CD14-positive monocyte (primary cell): ENCODE measurements at regions not wholly inside any gene's neighbourhood (a gene's known extent, or its start where the extent isn't known, plus 50 kb on each side); places are given as distances from the start of the nearest gene placed in this dataset.

Experiments
- DNase-seq, 3 donors: peaks; one replicate each; pipeline ENCODE4 v3.0.0-alpha.2; 2011 to 2022
- H2AFZ ChIP-seq: 2 replicates; pipeline ENCODE4 v1.6.0; 2012; ENCODE audit warnings: mild to moderate bottlenecking, low read depth, low read length, inconsistent platforms; ENCODE audit not compliant: insufficient read depth, poor library complexity, severe bottlenecking
- H3K27ac ChIP-seq, 2 donors: 1 replicate in 1 of 2; 2 replicates in 1 of 2; pipeline ENCODE4 v1.5.1; 2012 to 2013; ENCODE audit warnings: low read length in 2 of 2, control low read depth in 1 of 2, inconsistent platforms in 1 of 2, low read depth in 1 of 2, mild to moderate bottlenecking in 1 of 2
- H3K27me3 ChIP-seq, 2 donors: one replicate each; pipeline versions ENCODE4 v1.6.0 to v1.6.1; 2011 to 2013; ENCODE audit warnings: low read length in 2 of 2; ENCODE audit not compliant: control insufficient read depth in 2 of 2, insufficient read depth in 2 of 2
- H3K36me3 ChIP-seq, 2 donors: replicated peaks in 1 of 2; 1 replicate in 1 of 2; 2 replicates in 1 of 2; pipeline versions ENCODE4 v1.5.1 to v1.6.1; 2012 to 2013; ENCODE audit warnings: low read length in 2 of 2, control low read depth in 1 of 2, inconsistent platforms in 1 of 2, mild to moderate bottlenecking in 1 of 2; ENCODE audit not compliant: insufficient read depth in 2 of 2, control insufficient read depth in 1 of 2
- H3K4me1 ChIP-seq, 2 donors: 1 replicate in 1 of 2; 2 replicates in 1 of 2; pipeline versions ENCODE4 v1.5.1 to v1.6.1; 2012 to 2013; ENCODE audit warnings: low read length in 2 of 2, control low read depth in 1 of 2, inconsistent platforms in 1 of 2, mild to moderate bottlenecking in 1 of 2, moderate library complexity in 1 of 2; ENCODE audit not compliant: insufficient read depth in 2 of 2, control insufficient read depth in 1 of 2
- H3K4me2 ChIP-seq: replicated peaks from 2 replicates; pipeline ENCODE3; 2012; ENCODE audit warnings: low read length, moderate library complexity, mild to moderate bottlenecking; ENCODE audit not compliant: poor library complexity, severe bottlenecking; ENCODE audit errors: extremely low read depth
- H3K4me3 ChIP-seq, 3 experiments: fragments of 200-600 bp in 1 of 3; sonication (generic) in 1 of 3; replicated peaks in 1 of 3; 1 replicate in 2 of 3; 2 replicates in 1 of 3; pipeline ENCODE4 v1.5.1; 2011 to 2013; ENCODE audit warnings: low read length in 3 of 3, mild to moderate bottlenecking in 3 of 3, control low read depth in 2 of 3, low read depth in 2 of 3, inconsistent platforms in 1 of 3, moderate library complexity in 1 of 3
- H3K79me2 ChIP-seq: 2 replicates; pipeline ENCODE4 v1.6.0; 2012; ENCODE audit warnings: mild to moderate bottlenecking, control low read depth, inconsistent platforms, low read length, moderate library complexity; ENCODE audit not compliant: insufficient read depth
- H3K9ac ChIP-seq: 2 replicates; pipeline ENCODE4 v1.6.0; 2017; ENCODE audit warnings: low read length, mild to moderate bottlenecking; ENCODE audit not compliant: insufficient read depth, poor library complexity, severe bottlenecking
- H3K9me3 ChIP-seq, 2 donors: replicated peaks in 1 of 2; 1 replicate in 1 of 2; 2 replicates in 1 of 2; pipeline versions ENCODE4 v1.5.1 to v1.6.1; 2012 to 2013; ENCODE audit warnings: low read length in 2 of 2, control low read depth in 1 of 2; ENCODE audit not compliant: control insufficient read depth in 1 of 2, insufficient read depth in 1 of 2
- H4K20me1 ChIP-seq: 2 replicates; pipeline ENCODE4 v1.6.0; 2012; ENCODE audit warnings: mild to moderate bottlenecking, low read length, control low read depth, moderate library complexity; ENCODE audit not compliant: insufficient read depth
- H3K27ac Mint-ChIP-seq, 7 donors: one replicate each; pipeline ENCODE4 v1.8.0; 2020; ENCODE audit warnings: mild to moderate bottlenecking in 7 of 7, mixed read lengths in 7 of 7, moderate library complexity in 6 of 7, inconsistent platforms in 2 of 7
- H3K27me3 Mint-ChIP-seq, 3 donors: one replicate each; pipeline ENCODE4 v1.8.0; 2021 to 2022; ENCODE audit warnings: low read depth in 3 of 3, mild to moderate bottlenecking in 3 of 3, mixed read lengths in 3 of 3, moderate library complexity in 3 of 3, inconsistent platforms in 1 of 3
- H3K36me3 Mint-ChIP-seq, 2 donors: one replicate each; pipeline ENCODE4 v1.8.0; 2020; ENCODE audit warnings: mixed read lengths in 2 of 2, inconsistent platforms in 1 of 2, mild to moderate bottlenecking in 1 of 2
- H3K4me1 Mint-ChIP-seq: one replicate; pipeline ENCODE4 v1.8.0; 2020; ENCODE audit warnings: mild to moderate bottlenecking, mixed read lengths
- H3K4me3 Mint-ChIP-seq, 2 donors: one replicate each; pipeline ENCODE4 v1.8.0; 2020; ENCODE audit warnings: mild to moderate bottlenecking in 2 of 2, mixed read lengths in 2 of 2, moderate library complexity in 1 of 2
- H3K9me3 Mint-ChIP-seq, 7 donors: one replicate each; pipeline ENCODE4 v1.8.0; 2020 to 2022; ENCODE audit warnings: mixed read lengths in 7 of 7, mild to moderate bottlenecking in 6 of 7, moderate library complexity in 6 of 7, inconsistent platforms in 2 of 7
- CTCF ChIP-seq: fragments of 200-600 bp; IDR thresholded peaks from one replicate; pipeline ENCODE4 v1.8.0; 2022; ENCODE audit warnings: antibody characterized with exemption, mild to moderate bottlenecking
- WGBS: methylation state at CpG from one replicate; pipeline ENCODE4 v1.1.5; 2013; ENCODE audit warnings: missing lambda C conversion rate; ENCODE audit not compliant: insufficient coverage; 5-methylcytosine and 5-hydroxymethylcytosine counted together
- intact Hi-C, 2 donors: fragments of 100-400 bp; cut with micrococcal nuclease; formaldehyde crosslinking; loops; one replicate each; pipeline versions ENCODE4 v1.15.0 to v1.15.1; 2023

GRCh38 chr13:68715651-68716050, 1392.0 kb upstream of the ATXN8OS start:
- Histone ChIP-seq H2AFZ (no peak overlapping the region), H3K79me2 (no peaks in the 10 kb centered on the region), H3K4me3 (no peak overlapping the region), H3K4me2 (no peak overlapping the region), H3K9me3 (peaks cover 6 to 10% of the 10 kb centered on the region in 2 donors), H3K9ac (no peak overlapping the region), H3K27ac (no peak overlapping the region), H3K27me3 (no peaks in the 10 kb centered on the region), H3K36me3 (no peaks in the 10 kb centered on the region), H3K4me1 (no peaks in the 10 kb centered on the region), H4K20me1 (no peaks in the 10 kb centered on the region)
- DNase-seq, result no peak
- H3K36me3 Mint-ChIP-seq, result no peaks in the 10 kb centered on the region
- H3K27me3 Mint-ChIP-seq, result no peaks in the 10 kb centered on the region
- H3K27ac Mint-ChIP-seq, result no peak overlapping the region
- intact Hi-C loops, result no loop called here
- no peak overlapping the region for H3K4me3 Mint-ChIP-seq
- TF ChIP-seq CTCF, result no peak
- peaks cover 0 to 9% (median 2%) of the 10 kb centered on the region in 7 donors for H3K9me3 Mint-ChIP-seq
- no peaks in the 10 kb centered on the region for H3K4me1 Mint-ChIP-seq
- WGBS, result no CpG with 5 or more reads among the region's 2 CpGs

GRCh38 chr13:68714292-68714691, 1393.3 kb upstream of the ATXN8OS start:
- no peak for TF ChIP-seq CTCF
- no peak overlapping the region for H3K27ac ChIP-seq
- H3K9me3 Mint-ChIP-seq, result peaks cover 0 to 9% (median 2%) of the 10 kb centered on the region in 7 donors
- no peak overlapping the region for H3K9ac ChIP-seq
- no peaks in the 10 kb centered on the region for H3K4me1 Mint-ChIP-seq
- no peak overlapping the region for H3K27ac Mint-ChIP-seq
- no peaks in the 10 kb centered on the region for H3K36me3 ChIP-seq
- no CpG with 5 or more reads among the region's 2 CpGs for WGBS
- H3K4me1 ChIP-seq, result no peaks in the 10 kb centered on the region
- H3K27me3 Mint-ChIP-seq, result no peaks in the 10 kb centered on the region
- H3K4me3 Mint-ChIP-seq, result no peak overlapping the region
- no peaks in the 10 kb centered on the region for H4K20me1 ChIP-seq
- no peak overlapping the region for H3K4me2 ChIP-seq
- no peak for DNase-seq
- peaks cover 6 to 10% of the 10 kb centered on the region in 2 donors for H3K9me3 ChIP-seq
- intact Hi-C loops, result no loop called here
- H3K79me2 ChIP-seq, result no peaks in the 10 kb centered on the region
- no peak overlapping the region for H3K4me3 ChIP-seq
- H3K36me3 Mint-ChIP-seq, result no peaks in the 10 kb centered on the region
- no peaks in the 10 kb centered on the region for H3K27me3 ChIP-seq
- no peak overlapping the region for H2AFZ ChIP-seq
